AG04449 (cell line): ENCODE measurements at regions not wholly inside any gene's neighbourhood (a gene's known extent, or its start where the extent isn't known, plus 50 kb on each side); places are given as distances from the start of the nearest gene placed in this dataset.
"Not testable (repeated sequence)": the region's sequence is repeated elsewhere in the genome, so short reads cannot be mapped to it uniquely, and the experiment has no call there.

Experiments
- CTCF ChIA-PET: fragments of 350-600 bp; formaldehyde crosslinking; extraction: SDS; loops from one replicate; lab custom pipeline; 2021; ENCODE audit warnings: antibody characterized with exemption; lab: Yijun Ruan, JAX
- POLR2A ChIA-PET: fragments of 400-600, 350-600 bp; formaldehyde crosslinking; extraction: SDS; loops from one replicate; lab custom pipeline; 2020; ENCODE audit warnings: antibody characterized with exemption, inconsistent platforms; lab: Yijun Ruan, JAX
- DNase-seq: peaks from one replicate; pipeline ENCODE4 v3.0.0-alpha.2; 2010; ENCODE audit warnings: low read depth, low spot score
- H3K4me3 ChIP-seq: 2 replicates; pipeline ENCODE4 v1.5.1; 2011; ENCODE audit warnings: low read depth, mild to moderate bottlenecking, control low read depth, low read length
- TF ChIP-seq, protein P1 (sequence below): IDR thresholded peaks from one replicate; pipeline ENCODE4 v1.5.1; 2011; ENCODE audit warnings: mild to moderate bottlenecking, moderate library complexity, low read length, control low read depth, inconsistent platforms; ENCODE audit not compliant: insufficient read depth; ENCODE audit errors: missing control alignments

DNA sequence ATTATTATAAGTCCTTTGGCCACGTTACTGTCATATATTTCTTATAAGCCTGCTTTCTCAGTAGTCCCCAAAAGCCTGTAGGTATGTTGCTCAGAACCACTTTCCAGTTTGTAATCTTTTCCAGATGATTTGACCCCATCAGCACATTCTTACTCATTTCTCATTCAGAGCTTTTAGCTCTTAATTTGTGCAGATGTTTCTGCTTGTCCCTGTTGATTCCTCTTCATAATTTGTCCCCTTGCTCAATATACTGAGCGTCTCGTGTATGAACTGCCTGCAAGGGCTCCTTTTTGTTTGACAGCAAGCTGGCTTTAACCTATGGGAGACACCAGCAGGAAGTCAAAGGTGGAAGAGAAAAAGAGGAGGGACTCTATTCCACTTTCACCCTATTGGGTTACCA is 733.8 kb upstream of the GJE1 start:
- CTCF ChIA-PET = no interaction called here
- POLR2A ChIA-PET = no interaction called here
- TF ChIP-seq, protein P1, sequence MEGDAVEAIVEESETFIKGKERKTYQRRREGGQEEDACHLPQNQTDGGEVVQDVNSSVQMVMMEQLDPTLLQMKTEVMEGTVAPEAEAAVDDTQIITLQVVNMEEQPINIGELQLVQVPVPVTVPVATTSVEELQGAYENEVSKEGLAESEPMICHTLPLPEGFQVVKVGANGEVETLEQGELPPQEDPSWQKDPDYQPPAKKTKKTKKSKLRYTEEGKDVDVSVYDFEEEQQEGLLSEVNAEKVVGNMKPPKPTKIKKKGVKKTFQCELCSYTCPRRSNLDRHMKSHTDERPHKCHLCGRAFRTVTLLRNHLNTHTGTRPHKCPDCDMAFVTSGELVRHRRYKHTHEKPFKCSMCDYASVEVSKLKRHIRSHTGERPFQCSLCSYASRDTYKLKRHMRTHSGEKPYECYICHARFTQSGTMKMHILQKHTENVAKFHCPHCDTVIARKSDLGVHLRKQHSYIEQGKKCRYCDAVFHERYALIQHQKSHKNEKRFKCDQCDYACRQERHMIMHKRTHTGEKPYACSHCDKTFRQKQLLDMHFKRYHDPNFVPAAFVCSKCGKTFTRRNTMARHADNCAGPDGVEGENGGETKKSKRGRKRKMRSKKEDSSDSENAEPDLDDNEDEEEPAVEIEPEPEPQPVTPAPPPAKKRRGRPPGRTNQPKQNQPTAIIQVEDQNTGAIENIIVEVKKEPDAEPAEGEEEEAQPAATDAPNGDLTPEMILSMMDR = no peak
- no peak overlapping the region for H3K4me3 ChIP-seq
- DNase-seq = no peak

DNA sequence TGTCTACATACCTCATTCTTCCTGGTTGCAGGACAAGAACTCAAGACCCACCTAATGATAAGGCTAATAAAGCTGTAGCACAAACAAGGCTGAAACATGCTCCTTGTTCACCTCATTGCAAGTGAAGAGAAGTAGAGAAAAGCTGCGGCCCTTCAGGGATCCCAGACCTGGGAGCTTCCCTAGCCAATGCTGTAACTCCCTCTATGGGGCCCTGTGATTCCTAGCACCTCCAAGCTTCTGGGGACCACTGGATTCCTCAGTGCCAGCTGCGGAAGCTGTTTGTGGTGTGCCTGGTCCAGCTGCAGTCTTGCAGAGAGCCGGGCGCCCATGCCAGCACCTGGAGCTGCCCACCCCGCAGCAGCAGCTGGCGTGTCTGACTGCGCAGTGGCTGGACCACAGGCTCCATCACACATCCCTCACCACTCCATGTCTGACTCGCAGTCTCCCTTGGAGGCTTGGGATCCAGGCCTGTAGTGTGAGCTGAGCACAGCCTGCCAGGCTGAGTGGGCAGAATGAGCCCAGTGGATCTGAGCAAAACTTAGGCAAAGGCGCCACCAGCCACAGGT is 737.2 kb upstream of the GJE1 start:
- TF ChIP-seq, protein P1 = no peak
- CTCF ChIA-PET = no interaction called here
- POLR2A ChIA-PET = no interaction called here

DNA sequence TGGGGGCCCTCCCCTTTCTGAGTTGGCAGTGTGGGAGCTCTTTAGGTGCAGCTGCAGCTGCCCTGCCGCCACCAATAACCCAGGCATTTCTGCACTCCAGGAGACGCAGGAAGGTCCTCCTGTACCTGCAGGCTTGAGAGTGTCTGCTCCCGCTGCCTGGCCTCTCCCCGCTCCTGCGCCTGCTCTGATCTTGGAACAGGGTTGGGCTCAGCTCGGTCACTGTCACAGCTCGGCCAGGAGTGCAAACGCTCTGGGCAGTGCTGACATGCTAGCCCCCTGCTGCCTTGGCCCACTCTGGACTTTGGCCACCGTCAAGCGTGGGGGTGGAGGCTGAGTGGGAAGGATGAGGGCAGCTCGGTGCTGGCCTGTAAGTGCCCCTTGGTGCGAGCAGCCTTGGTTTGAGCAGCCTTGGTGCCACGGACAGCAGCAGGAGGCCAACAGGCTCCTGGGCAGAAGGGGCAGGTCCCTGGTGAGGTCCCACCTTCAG is 738.1 kb upstream of the GJE1 start:
- CTCF ChIA-PET = no interaction called here
- H3K4me3 ChIP-seq = no peak overlapping the region
- DNase-seq = no peak
- POLR2A ChIA-PET = no interaction called here
- TF ChIP-seq, protein P1 = no peak

More for the DNA sequence above, 737.2 kb upstream of the GJE1 start:
- H3K4me3 ChIP-seq = no peak overlapping the region
- DNase-seq = no peak

DNA sequence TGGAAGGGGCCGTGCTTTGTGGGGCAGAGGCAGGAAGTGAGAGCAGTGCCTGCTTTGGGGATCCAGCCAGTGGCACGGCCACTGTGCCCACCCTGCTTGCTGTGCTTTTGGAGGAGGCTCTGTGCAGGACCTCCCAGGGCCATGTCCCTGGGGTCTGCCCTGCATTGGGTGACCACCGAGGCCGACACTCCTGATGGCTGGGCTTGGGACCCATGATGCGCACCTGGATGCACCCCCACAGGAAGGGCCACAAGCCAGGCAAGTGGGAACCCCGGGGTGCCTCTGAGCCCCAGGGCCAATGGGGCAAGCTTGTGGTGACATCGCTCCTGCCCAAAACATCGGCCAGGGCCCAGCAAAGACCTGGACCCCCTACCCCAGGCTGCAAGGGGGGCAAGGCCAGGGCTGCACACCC is 738.6 kb upstream of the GJE1 start:
- TF ChIP-seq, protein P1 = no peak
- DNase-seq = no peak
- ChIA-PET POLR2A (no interaction called here), CTCF (no interaction called here)
- no peak overlapping the region for H3K4me3 ChIP-seq

DNA sequence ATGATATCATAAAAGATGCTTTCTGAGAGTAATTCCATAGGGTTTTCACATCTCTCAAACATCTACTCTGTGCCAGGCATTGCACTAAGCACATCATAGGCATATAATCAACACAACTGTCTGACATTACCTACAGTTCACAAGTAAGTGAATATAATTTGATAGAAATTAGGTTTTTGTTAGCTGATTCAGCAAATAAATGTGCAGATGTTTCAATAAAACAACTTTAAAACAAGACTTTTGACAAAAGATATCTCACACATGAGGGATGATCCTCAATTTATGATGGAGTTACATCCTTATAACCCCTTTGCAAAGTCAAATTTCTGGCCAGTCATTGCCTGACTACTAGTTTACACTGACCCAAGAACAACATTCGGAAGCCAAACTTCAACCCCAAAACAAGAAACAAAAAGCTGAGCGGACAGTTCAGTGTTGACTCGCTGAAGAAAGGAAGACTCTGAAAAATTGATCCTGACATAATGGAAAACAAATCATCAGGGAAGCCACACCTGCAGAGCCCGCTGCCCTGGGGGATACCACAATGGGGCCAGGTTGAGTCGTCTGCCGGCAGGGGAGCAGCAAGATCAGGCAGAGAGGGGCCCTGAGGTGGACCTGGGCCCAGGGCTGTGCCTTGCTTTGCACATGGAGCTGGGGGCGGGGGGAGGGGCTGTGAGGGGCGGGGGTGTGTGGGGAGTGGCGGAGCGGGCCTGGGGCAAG is 739.2 kb upstream of the GJE1 start:
- TF ChIP-seq, protein P1 = no peak
- DNase-seq = no peak
- POLR2A ChIA-PET = no interaction called here
- H3K4me3 ChIP-seq = no peak overlapping the region
- CTCF ChIA-PET = no interaction called here

DNA sequence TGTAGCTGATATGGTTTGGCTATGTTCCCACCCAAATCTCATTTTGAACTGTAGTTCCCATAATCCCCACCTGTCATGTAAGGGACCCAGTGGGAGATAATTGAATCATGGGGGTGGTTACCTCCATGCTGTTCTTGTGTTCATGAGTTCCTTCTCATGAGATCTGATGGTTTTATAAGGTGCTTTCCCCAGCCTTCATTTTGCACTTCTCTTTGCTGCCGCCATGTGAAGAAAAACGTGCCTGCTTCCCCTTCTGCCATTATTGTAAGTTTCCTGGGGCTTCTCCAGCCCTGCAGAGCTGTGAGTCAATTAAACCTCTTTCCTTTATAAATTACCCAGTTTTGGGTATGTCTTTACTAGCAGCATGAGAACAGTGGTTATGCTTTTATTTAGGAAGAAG is 741.6 kb upstream of the GJE1 start:
- DNase-seq, H3K4me3 ChIP-seq, CTCF ChIA-PET, POLR2A ChIA-PET: not testable (repeated sequence)
